ENCODE measurements at regions not wholly inside any gene's neighbourhood (a gene's known extent, or its start where the extent isn't known, plus 50 kb on each side); places are given as distances from the start of the nearest gene placed in this dataset.

DNA sequence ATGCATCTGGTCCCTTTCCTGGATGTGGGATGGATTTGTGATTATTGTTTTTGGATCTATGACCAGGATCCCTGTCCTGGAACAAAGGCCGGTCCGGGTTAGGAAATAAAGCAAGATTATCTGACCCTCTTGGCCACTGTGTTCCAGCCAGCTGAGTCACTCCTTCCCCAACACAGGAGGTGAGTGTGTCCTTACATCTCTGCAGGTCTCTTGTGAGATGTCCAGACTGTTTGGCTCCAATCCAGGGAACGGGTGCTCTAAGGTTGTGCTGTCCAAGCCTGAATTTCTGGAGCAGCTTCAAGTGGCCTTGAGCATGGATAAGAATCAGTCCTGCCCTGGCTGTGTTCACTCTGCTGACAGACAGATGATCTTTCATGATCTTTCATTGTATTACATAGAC is 136.5 kb upstream of the CCL2 start:
- H3K27me3 ChIP-seq (ENCODE audit: control insufficient read depth in 2 of 2, insufficient read depth in 2 of 2, low read length in 2 of 2), result no peaks in the 10 kb centered on the region
- intact Hi-C loops (cut with micrococcal nuclease) (no loop called here), dilution Hi-C loops (cut with MboI; ENCODE audit: extremely low pct_ligation_motif_present, low sequenced_read_pairs) (no loop called here)
- DNase-seq (ENCODE audit: low read depth, low spot score) (no peak), FAIRE-seq (no peak)
- no peaks in the 10 kb centered on the region for H3K4me1 ChIP-seq (ENCODE audit: control insufficient read depth, extremely low read depth, insufficient read depth, low read length)
- TF ChIP-seq EZH2 (IDR thresholded peaks at IDR 0.05; ENCODE audit: borderline replicate concordance, low read depth, low read length, severe bottlenecking), result no peak
- TF ChIP-seq POLR2AphosphoS5 (IDR thresholded peaks at IDR 0.05; ENCODE audit: insufficient read depth, low read depth, low read length), result no peak
- no peak for TF ChIP-seq POLR2A (IDR thresholded peaks at IDR 0.05; ENCODE audit: low read depth, low read length)
- TF ChIP-seq GATA2 (IDR thresholded peaks at IDR 0.05; ENCODE audit: insufficient read depth, insufficient read length, low read depth, low read length), result no peak
- H3K79me2 ChIP-seq (ENCODE audit: control insufficient read depth, insufficient read depth, low read length), result no peaks in the 10 kb centered on the region
- H3K36me3 ChIP-seq (ENCODE audit: control insufficient read depth in 2 of 2, extremely low read depth in 1 of 2, insufficient read depth in 2 of 2, low read length in 2 of 2), result no peaks in the 10 kb centered on the region
- H4K20me1 ChIP-seq (replicated peaks; ENCODE audit: control insufficient read depth, extremely low read depth, insufficient read depth, low read length), result no peaks in the 10 kb centered on the region
- no peak overlapping the region for H3K9ac ChIP-seq (replicated peaks; ENCODE audit: extremely low read depth, insufficient read depth, low read length)
- BruUV-seq (replicated peaks), result no TSS peak
- H3K27ac ChIP-seq (ENCODE audit: insufficient read depth, low read depth, low read length), result no peak overlapping the region
- CTCF ChIA-PET, result no interaction called here
- H2AFZ ChIP-seq (ENCODE audit: low read depth, low read length), result no peak overlapping the region
- H3K9me3 ChIP-seq (replicated peaks; ENCODE audit: control insufficient read depth, insufficient read depth, low read length), result no peaks in the 10 kb centered on the region
- H3K4me3 ChIP-seq (replicated peaks in 1 of 3; ENCODE audit: insufficient read depth in 1 of 3, low read depth in 1 of 3, low read length in 3 of 3), result no peak overlapping the region
- H3K4me2 ChIP-seq (ENCODE audit: insufficient read depth, low read length), result no peak overlapping the region
- POLR2A ChIA-PET, result no interaction called here
- H3K9me1 ChIP-seq (replicated peaks; ENCODE audit: control insufficient read depth, extremely low read depth, insufficient read depth, low read length), result no peaks in the 10 kb centered on the region

- dilution Hi-C loops (cut with MboI; ENCODE audit: extremely low pct_ligation_motif_present, low sequenced_read_pairs), result no loop called here
Measured at GRCh38 chr17:34121311-34121710, 133.8 kb upstream of the CCL2 start.

More at GRCh38 chr17:34121311-34121710, 133.8 kb upstream of the CCL2 start:
- no peak overlapping the region for H3K4me2 ChIP-seq (ENCODE audit: insufficient read depth, low read length)
- H3K27ac ChIP-seq (ENCODE audit: insufficient read depth, low read depth, low read length), result no peak overlapping the region
- H3K4me1 ChIP-seq (ENCODE audit: control insufficient read depth, extremely low read depth, insufficient read depth, low read length), result no peaks in the 10 kb centered on the region
- intact Hi-C loops (cut with micrococcal nuclease), result no loop called here
- no peak for FAIRE-seq
- DNase-seq (ENCODE audit: low read depth, low spot score), result no peak
- CTCF ChIA-PET, result no interaction called here
- POLR2A ChIA-PET, result no interaction called here
- H2AFZ ChIP-seq (ENCODE audit: low read depth, low read length), result no peak overlapping the region
- no TSS peak for BruUV-seq (replicated peaks)
- H3K27me3 ChIP-seq (ENCODE audit: control insufficient read depth in 2 of 2, insufficient read depth in 2 of 2, low read length in 2 of 2), result no peaks in the 10 kb centered on the region
- H3K9me1 ChIP-seq (replicated peaks; ENCODE audit: control insufficient read depth, extremely low read depth, insufficient read depth, low read length), result no peaks in the 10 kb centered on the region
- no peaks in the 10 kb centered on the region for H3K9me3 ChIP-seq (replicated peaks; ENCODE audit: control insufficient read depth, insufficient read depth, low read length)
- no peaks in the 10 kb centered on the region for H3K36me3 ChIP-seq (ENCODE audit: control insufficient read depth in 2 of 2, extremely low read depth in 1 of 2, insufficient read depth in 2 of 2, low read length in 2 of 2)
- no peak overlapping the region for H3K9ac ChIP-seq (replicated peaks; ENCODE audit: extremely low read depth, insufficient read depth, low read length)
- TF ChIP-seq EZH2 (IDR thresholded peaks at IDR 0.05; ENCODE audit: borderline replicate concordance, low read depth, low read length, severe bottlenecking) (no peak), MYC (IDR thresholded peaks at IDR 0.05; ENCODE audit: low read depth, low read length) (no peak), GATA2 (IDR thresholded peaks at IDR 0.05; ENCODE audit: insufficient read depth, insufficient read length, low read depth, low read length) (no peak), FOS (IDR thresholded peaks at IDR 0.05; ENCODE audit: borderline replicate concordance, insufficient read depth, low read length) (no peak), JUN (IDR thresholded peaks at IDR 0.05; ENCODE audit: borderline replicate concordance, insufficient read depth, insufficient read length, low read depth) (no peak), POLR2A (IDR thresholded peaks at IDR 0.05; ENCODE audit: low read depth, low read length) (no peak), POLR2AphosphoS5 (IDR thresholded peaks at IDR 0.05; ENCODE audit: insufficient read depth, low read depth, low read length) (no peak), MAX (IDR thresholded peaks at IDR 0.05; ENCODE audit: insufficient read depth, insufficient read length) (no peak)
- TF ChIP-seq, protein P1, sequence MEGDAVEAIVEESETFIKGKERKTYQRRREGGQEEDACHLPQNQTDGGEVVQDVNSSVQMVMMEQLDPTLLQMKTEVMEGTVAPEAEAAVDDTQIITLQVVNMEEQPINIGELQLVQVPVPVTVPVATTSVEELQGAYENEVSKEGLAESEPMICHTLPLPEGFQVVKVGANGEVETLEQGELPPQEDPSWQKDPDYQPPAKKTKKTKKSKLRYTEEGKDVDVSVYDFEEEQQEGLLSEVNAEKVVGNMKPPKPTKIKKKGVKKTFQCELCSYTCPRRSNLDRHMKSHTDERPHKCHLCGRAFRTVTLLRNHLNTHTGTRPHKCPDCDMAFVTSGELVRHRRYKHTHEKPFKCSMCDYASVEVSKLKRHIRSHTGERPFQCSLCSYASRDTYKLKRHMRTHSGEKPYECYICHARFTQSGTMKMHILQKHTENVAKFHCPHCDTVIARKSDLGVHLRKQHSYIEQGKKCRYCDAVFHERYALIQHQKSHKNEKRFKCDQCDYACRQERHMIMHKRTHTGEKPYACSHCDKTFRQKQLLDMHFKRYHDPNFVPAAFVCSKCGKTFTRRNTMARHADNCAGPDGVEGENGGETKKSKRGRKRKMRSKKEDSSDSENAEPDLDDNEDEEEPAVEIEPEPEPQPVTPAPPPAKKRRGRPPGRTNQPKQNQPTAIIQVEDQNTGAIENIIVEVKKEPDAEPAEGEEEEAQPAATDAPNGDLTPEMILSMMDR (IDR thresholded peaks at IDR 0.05; ENCODE audit: extremely low read depth in 1 of 2, insufficient read depth in 1 of 2, low read depth in 1 of 2, low read length in 2 of 2), result no peak
- H4K20me1 ChIP-seq (replicated peaks; ENCODE audit: control insufficient read depth, extremely low read depth, insufficient read depth, low read length), result no peaks in the 10 kb centered on the region
- H3K4me3 ChIP-seq (replicated peaks in 1 of 3; ENCODE audit: insufficient read depth in 1 of 3, low read depth in 1 of 3, low read length in 3 of 3), result no peak overlapping the region
- no peaks in the 10 kb centered on the region for H3K79me2 ChIP-seq (ENCODE audit: control insufficient read depth, insufficient read depth, low read length)

Data from endothelial cell of umbilical vein (primary cell).